ENCODE measurements at regions not wholly inside any gene's neighbourhood (a gene's known extent, or its start where the extent isn't known, plus 50 kb on each side); places are given as distances from the start of the nearest gene placed in this dataset.

- TF ChIP-seq JUN (IDR thresholded peaks at IDR 0.05; ENCODE audit: borderline replicate concordance, insufficient read depth, insufficient read length, low read depth) (no peak), CTCF (IDR thresholded peaks at IDR 0.05; ENCODE audit: extremely low read depth in 1 of 2, insufficient read depth in 1 of 2, low read depth in 1 of 2, low read length in 2 of 2) (no peak)
Observed at GRCh38 chr16:80253741-80254140, 287.1 kb upstream of the DYNLRB2 start.

Data from endothelial cell of umbilical vein (primary cell).